NB4 (cell line): ENCODE measurements at regions not wholly inside any gene's neighbourhood (a gene's known extent, or its start where the extent isn't known, plus 50 kb on each side); places are given as distances from the start of the nearest gene placed in this dataset.

Experiments used
- CTCF ChIP-seq: IDR thresholded peaks from one replicate; pipeline ENCODE4 v1.5.1; 2012; ENCODE audit warnings: low read depth, low read length
- MAX ChIP-seq: IDR thresholded peaks from 2 replicates; pipeline ENCODE4 v1.6.1; 2011; ENCODE audit warnings: low read depth, low read length
- POLR2A ChIP-seq: IDR thresholded peaks from 2 replicates; pipeline ENCODE4 v1.6.1; 2011; ENCODE audit warnings: mild to moderate bottlenecking; ENCODE audit not compliant: insufficient read length; ENCODE audit errors: extremely low read depth

- TF ChIP-seq POLR2A, result no peak
- TF ChIP-seq CTCF, result no peak
- TF ChIP-seq MAX, result no peak
Observed at GRCh38 chr4:26044524-26044923, 130.5 kb downstream of the SMIM20 start.
